ENCODE measurements at regions not wholly inside any gene's neighbourhood (a gene's known extent, or its start where the extent isn't known, plus 50 kb on each side); places are given as distances from the start of the nearest gene placed in this dataset.

DNA sequence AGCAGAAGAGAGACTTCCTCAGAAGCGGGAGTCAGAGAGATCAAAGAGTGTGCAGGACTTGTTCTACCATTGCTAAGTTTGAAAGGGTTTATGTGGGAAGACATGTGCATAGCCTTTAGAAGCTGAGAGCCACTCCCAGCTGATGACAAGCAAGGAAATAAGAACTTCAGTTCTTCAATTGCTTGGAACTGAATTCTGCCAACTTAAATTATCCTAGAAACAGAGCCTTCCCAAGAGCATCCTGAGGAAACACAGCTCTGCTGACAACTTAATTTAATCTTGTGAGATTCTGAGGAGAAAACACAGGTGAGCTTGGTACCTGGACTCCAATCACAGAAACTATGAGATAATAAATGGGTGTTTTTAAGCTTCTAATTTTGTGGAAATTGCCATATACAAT, 150.6 kb upstream of the OGFRL1 start:
- TF ChIP-seq, protein P1, sequence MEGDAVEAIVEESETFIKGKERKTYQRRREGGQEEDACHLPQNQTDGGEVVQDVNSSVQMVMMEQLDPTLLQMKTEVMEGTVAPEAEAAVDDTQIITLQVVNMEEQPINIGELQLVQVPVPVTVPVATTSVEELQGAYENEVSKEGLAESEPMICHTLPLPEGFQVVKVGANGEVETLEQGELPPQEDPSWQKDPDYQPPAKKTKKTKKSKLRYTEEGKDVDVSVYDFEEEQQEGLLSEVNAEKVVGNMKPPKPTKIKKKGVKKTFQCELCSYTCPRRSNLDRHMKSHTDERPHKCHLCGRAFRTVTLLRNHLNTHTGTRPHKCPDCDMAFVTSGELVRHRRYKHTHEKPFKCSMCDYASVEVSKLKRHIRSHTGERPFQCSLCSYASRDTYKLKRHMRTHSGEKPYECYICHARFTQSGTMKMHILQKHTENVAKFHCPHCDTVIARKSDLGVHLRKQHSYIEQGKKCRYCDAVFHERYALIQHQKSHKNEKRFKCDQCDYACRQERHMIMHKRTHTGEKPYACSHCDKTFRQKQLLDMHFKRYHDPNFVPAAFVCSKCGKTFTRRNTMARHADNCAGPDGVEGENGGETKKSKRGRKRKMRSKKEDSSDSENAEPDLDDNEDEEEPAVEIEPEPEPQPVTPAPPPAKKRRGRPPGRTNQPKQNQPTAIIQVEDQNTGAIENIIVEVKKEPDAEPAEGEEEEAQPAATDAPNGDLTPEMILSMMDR (IDR thresholded peaks at IDR 0.05; ENCODE audit: poor library complexity) = no peak
- no peak for TF ChIP-seq EZH2 (IDR thresholded peaks at IDR 0.05; ENCODE audit: borderline replicate concordance)

All from hepatocyte (in vitro differentiated cells).